Sciatic nerve (tissue), 2 donors: ENCODE measurements at regions not wholly inside any gene's neighbourhood (a gene's known extent, or its start where the extent isn't known, plus 50 kb on each side); places are given as distances from the start of the nearest gene placed in this dataset.
"Not testable (repeated sequence)": the region's sequence is repeated elsewhere in the genome, so short reads cannot be mapped to it uniquely, and the experiment has no call there.

Experiments
- ATAC-seq: fragments of 200-7000 bp; cut with Tn5 transposase; one replicate; pipeline ENCODE4 v1.9.1; 2020; ENCODE audit warnings: mild to moderate bottlenecking, moderate library complexity
- DNase-seq: peaks from one replicate; pipeline ENCODE4 v3.0.0-alpha.2; 2020; ENCODE audit warnings: low spot score
- intact Hi-C: fragments of 100-400 bp; cut with DNase I; formaldehyde crosslinking; loops from one replicate; pipeline ENCODE4 v1.14.2; 2022
- donor health status: DM: no; HTN: no; CAD: no.
- donor health status: DM: no; HTN: no; CAD: no.

DNA sequence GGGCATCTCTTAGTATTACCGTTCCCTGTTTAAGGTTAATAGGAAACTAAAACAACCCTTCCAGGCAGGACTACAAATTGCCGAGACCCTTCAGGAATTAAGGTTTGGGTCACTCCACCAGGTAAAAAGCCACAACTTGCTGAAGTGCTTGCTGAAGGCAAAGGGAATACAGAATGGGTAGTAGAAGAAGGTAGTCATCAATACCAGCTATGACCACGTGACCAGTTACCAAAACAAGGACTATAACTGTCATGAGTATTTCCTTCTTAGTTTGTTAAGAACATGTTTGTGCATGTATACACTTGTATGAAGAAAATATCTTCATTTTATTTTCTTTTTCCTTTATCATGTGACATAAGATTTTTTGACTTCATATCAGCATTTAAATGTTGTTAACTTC lies 578.7 kb upstream of the FBXO33 start:
- no peak for ATAC-seq
- DNase-seq: no peak
- intact Hi-C loops: no loop called here

GRCh38 chr14:40009771-40010170 lies 577.5 kb upstream of the FBXO33 start:
- no peak for DNase-seq
- intact Hi-C loops: no loop called here
- ATAC-seq: no peak

- DNase-seq, intact Hi-C loops, ATAC-seq: not testable (repeated sequence)
Measured at GRCh38 chr14:40008345-40008744, 576.1 kb upstream of the FBXO33 start.

DNA sequence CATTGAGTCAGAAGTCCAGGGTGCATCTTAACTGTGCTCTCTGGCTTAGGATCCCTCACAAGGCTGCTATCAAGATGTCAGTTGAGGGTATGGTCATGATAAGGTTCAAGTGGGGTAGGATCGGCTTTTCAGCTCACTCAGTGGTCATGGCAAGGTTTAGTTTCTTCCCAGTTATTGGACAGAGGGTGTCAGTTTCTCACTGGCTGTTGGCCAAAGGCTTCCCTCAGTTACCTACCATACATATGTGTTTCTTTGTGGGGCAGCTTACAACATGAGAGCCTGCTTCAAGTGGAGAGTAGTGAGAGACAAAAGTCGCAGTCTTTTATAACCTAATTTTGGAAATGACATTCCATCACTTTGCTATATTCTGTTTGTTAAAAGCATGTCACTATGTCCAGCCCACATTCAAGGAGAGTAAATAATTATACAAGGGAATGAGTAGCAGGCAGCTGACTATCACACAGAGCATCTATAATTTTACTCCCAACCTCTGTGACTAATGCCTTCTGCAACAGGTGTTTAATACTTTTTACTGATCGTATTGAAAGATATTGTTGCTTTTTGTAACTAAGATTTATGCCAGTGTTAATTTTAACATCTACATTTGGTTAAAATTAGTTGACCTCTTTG lies 572.8 kb upstream of the FBXO33 start:
- DNase-seq: no peak
- ATAC-seq: no peak
- intact Hi-C loops: no loop called here

GRCh38 chr14:40003773-40004172 lies 571.5 kb upstream of the FBXO33 start:
- ATAC-seq: no peak
- intact Hi-C loops: no loop called here
- no peak for DNase-seq

DNA sequence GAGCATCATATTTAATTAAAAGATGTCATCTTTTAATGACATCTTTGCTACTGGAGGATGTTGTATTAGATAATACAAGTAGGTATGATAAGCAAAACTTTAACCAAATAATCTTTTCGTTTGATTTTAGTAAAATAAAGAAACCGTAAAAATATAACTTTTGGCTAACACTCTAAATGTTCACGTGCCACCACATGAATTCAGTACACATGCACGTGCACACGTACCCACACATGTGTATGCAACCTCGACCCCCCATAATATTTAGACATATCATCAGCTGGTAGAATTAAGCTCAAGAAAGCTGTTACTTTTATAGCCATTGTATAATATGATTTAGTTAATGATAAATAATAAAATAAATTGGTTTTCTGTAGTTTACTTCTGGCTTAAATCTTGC lies 566.6 kb upstream of the FBXO33 start:
- intact Hi-C loops: no loop called here
- ATAC-seq: no peak
- no peak for DNase-seq

GRCh38 chr14:39998114-39998513 lies 565.9 kb upstream of the FBXO33 start:
- no peak for ATAC-seq
- intact Hi-C loops: no loop called here
- no peak for DNase-seq

DNA sequence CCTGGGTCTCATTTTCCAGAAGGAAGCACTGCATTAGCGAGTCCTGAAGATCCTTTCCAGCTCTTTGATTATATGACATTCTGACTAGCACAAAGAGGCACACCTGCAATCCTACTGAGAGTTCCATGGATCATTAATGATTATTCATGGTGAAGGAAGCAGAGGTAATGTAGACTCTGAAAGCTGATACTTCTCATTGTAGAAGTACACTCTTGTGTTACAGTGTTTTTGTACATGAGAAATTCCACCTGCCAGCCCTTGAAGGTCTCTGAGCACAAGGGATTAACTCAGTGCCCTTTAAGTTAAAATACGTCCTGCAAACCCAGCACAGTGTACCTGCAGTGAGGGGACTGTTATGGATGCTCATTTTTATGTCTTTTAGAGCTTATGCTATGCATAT lies 558.8 kb upstream of the FBXO33 start:
- intact Hi-C loops: no loop called here
- ATAC-seq (no peak), DNase-seq (no peak)

DNA sequence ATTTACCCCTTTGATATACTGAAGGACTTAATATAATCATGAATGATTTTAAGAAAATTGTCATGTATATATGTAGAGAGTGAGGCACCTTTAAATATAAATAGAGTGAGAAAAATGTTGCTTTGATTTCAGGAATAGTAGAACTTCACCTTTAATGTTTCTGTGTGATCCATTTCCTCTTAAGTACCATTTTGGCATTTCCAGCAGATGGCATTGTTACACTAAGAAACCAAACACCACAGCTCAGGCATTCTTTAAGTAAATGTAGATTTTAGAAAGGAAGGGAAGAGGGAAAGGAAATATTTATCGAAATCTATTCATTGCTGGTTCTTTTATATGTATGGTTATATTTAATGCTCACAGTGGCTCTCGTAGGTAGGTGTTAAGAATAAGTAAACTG lies 556.7 kb upstream of the FBXO33 start:
- no peak for ATAC-seq
- DNase-seq: no peak
- intact Hi-C loops: no loop called here

GRCh38 chr14:39984323-39984722 lies 552.1 kb upstream of the FBXO33 start:
- no peak for ATAC-seq
- DNase-seq: no peak
- intact Hi-C loops: no loop called here

DNA sequence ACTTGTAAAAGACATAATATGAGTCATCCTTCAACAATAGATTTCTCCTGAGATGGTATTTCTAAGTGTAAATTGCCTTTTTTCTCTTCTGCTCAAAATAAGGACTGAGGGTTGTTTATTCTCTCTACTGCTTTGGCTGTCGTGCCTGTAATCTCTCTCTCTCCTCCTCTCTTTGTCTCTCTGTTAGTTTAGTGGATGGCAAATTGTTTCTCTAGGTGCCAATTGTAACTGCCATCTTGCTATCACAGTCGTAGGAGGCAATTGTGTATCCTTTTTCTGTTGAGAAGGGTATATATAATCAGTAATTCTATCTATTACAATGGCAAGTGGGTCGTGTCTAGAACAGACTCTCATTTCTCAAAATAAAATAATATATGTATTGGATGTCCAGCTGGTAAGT lies 545.0 kb upstream of the FBXO33 start:
- intact Hi-C loops: no loop called here
- DNase-seq (no peak), ATAC-seq (no peak)

DNA sequence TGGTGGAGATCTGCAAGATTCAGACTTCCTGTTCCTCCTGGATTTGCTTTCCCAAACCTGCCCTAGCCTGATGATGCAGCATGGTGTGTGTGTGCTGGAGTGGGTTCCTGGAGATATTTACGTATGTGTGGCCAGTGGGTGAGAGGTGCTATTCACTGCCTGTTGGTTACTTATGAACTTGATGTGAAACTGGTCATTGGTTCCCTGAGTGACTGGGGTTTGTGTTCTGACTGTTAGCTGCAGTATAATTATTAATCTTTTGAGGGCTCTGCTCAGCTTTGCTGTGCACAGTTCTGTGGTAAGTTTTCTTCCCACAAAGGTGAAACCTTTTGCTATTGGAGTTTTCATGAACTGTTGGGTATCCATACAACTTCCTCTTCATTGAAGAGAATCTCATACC lies 541.8 kb upstream of the FBXO33 start:
- intact Hi-C loops: no loop called here
- ATAC-seq (no peak), DNase-seq (no peak)

- intact Hi-C loops: no loop called here
- DNase-seq (no peak), ATAC-seq (no peak)
Measured at GRCh38 chr14:39972704-39973103, 540.5 kb upstream of the FBXO33 start.

- intact Hi-C loops: no loop called here
- DNase-seq (no peak), ATAC-seq (no peak)
Measured at GRCh38 chr14:39967885-39968284, 535.7 kb upstream of the FBXO33 start.

- ATAC-seq: no peak
- DNase-seq: no peak
- intact Hi-C loops: no loop called here
Measured at GRCh38 chr14:39957987-39958386, 525.8 kb upstream of the FBXO33 start.

DNA sequence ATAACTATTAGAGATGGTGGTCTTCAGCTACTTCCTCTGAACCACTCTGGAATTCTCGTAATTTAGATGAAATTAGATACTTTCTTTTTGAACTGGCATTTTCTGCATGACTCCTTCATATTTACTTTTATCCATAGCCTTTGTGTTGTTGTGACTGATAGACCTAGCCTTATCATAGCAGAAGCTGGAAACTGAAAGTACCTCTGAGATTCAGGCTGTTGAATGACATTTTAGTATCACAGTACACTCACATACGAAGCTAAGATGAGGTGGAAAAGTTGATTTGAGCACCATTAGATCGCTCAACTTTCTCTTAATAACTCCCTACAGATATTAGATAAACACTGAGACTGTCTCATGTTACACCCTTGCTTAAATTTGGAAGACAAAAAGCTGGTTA lies 525.1 kb upstream of the FBXO33 start:
- DNase-seq (no peak), ATAC-seq (no peak)
- intact Hi-C loops: no loop called here

GRCh38 chr14:39956372-39956771 lies 524.1 kb upstream of the FBXO33 start:
- ATAC-seq (no peak), DNase-seq (no peak)
- intact Hi-C loops: no loop called here

DNA sequence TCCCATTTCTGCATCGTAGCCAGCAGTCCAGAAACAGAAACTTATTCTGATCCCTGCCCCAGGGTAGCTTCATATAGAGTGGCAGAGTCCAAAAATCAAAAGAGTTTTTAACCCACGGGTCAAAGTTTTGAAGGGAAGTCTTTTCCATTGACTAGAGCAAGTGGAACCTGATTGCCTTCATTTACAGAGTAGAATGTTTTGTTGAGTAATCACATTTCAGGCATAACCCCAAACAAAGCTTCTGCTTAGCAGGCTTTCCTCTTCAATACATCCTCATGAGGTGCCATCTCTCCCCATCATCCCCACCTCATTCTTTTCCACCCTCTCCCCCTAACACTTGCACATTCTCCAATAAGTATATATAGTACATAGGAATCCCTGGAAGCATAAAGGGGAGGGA lies 516.0 kb upstream of the FBXO33 start:
- ATAC-seq (no peak), DNase-seq (no peak)
- intact Hi-C loops: no loop called here

- intact Hi-C loops: no loop called here
- DNase-seq (no peak), ATAC-seq (no peak)
Measured at GRCh38 chr14:39946807-39947206, 514.6 kb upstream of the FBXO33 start.

DNA sequence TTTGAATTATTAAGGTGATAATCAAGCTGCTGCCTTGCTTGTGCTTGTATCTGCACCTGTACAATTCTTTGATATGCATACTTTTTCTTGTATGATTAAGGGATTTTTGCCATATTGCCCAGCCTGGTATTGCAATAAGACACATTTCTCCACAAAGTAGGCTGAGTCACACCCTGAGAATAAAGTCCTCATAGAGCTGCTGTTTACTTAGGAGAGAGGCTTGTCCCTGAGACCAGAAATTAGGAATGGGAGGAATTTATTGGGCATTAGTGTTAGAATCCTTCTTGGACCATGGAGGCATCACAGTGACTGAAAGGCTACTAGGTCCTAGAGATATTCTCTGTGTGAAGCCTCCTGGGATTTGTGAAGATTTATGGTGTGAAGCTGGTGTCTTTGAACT lies 506.8 kb upstream of the FBXO33 start:
- DNase-seq (no peak), ATAC-seq (no peak)
- intact Hi-C loops: no loop called here

GRCh38 chr14:39912192-39913100 lies 480.2 kb upstream of the FBXO33 start:
- intact Hi-C loops: no loop called here
- ATAC-seq: no peak
- DNase-seq: no peak
